ENCODE measurements at regions not wholly inside any gene's neighbourhood (a gene's known extent, or its start where the extent isn't known, plus 50 kb on each side); places are given as distances from the start of the nearest gene placed in this dataset.

DNA sequence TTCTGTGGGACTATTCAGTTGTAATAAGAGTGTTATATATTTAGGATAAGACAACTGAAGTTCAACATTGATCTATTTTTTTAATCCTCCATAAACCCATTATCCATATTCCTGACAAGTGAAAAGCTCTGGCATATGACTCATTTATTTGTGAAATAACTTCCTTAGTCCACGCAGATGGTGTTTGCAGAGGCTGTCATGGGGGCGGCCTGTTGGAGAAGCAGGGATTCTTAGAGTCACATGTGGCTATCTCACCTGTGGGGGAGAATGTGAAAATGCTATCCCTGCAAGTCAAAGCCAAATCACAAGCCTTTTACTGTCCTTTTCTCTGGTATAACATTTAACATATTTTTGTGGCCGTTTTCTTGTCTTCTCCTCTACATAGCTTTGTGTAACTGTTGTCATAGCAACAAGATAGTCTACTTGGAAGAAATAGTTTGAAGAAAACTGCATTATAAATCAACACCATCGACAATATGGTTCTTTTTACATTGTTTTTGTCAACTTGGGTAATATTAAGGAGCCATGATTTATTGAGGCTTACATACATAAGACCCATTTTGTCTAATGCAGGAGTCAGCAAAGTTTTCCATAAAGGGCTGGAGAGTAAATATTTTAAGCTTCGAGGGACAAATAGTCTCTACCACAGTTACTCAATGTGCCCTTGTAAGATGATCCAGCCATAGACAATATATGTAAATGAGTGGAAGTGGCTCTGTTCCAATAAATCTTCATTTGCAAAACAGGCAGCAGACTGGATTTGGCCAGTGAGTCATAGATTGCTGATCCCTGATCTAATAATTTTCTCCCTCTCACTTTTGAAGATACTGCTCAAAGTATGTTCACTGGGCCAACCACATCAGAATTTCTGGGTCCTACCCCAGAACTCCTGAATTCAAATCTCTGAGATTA is 395.0 kb downstream of the DTHD1 start:
- Histone ChIP-seq H3K4me2 (ENCODE audit: low read length) (no peak overlapping the region), H3K4me1 (ENCODE audit: insufficient read depth, low read length, severe bottlenecking) (no peaks in the 10 kb centered on the region), H3K36me3 (ENCODE audit: insufficient read depth, low read length) (no peaks in the 10 kb centered on the region), H3K4me3 (ENCODE audit: low read depth, low read length, poor library complexity, severe bottlenecking) (no peak overlapping the region), H3F3A (ENCODE audit: insufficient read depth, low read length) (no peaks in the 10 kb centered on the region), H3K9me3 (ENCODE audit: low read length) (no peaks in the 10 kb centered on the region), H3K9me2 (ENCODE audit: low read depth, low read length) (no peaks in the 10 kb centered on the region), H2AFZ (ENCODE audit: low read length) (no peak overlapping the region), H3K79me2 (ENCODE audit: insufficient read depth, low read length) (no peaks in the 10 kb centered on the region), H3K27me3 (ENCODE audit: insufficient read depth, low read length) (no peaks in the 10 kb centered on the region), H3K27ac (ENCODE audit: low read depth, low read length, poor library complexity, severe bottlenecking) (no peak overlapping the region), H4K20me1 (ENCODE audit: insufficient read depth, low read length) (no peaks in the 10 kb centered on the region), H3K9ac (ENCODE audit: low read length) (no peak overlapping the region)
- no peak for TF ChIP-seq EZH2 (IDR thresholded peaks at IDR 0.05; ENCODE audit: borderline replicate concordance, low read length)
- TF ChIP-seq CTCF (IDR thresholded peaks at IDR 0.05; ENCODE audit: low read length), result no peak

DNA sequence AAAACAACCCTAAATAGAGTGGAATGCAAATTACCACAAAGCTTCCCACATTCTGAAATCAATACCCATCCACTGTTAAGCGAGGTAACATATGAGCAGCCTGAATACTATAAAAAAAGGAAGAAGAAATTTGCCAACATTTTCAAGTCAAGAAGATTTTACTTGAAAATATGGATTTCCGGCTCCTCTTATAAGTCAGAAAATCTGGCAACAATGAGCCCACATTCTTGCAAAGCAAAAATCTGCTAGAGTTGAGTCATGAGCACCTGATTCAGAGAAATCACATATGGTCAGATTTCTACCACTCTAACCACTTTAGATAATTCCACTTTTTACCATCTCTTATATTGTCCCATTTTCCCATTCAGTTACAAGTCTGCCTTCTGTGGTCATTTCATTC is 395.7 kb downstream of the DTHD1 start:
- H3K9me2 ChIP-seq (ENCODE audit: low read depth, low read length), result no peaks in the 10 kb centered on the region
- H4K20me1 ChIP-seq (ENCODE audit: insufficient read depth, low read length), result no peaks in the 10 kb centered on the region
- H3K4me3 ChIP-seq (ENCODE audit: low read depth, low read length, poor library complexity, severe bottlenecking), result no peak overlapping the region
- H3K4me1 ChIP-seq (ENCODE audit: insufficient read depth, low read length, severe bottlenecking), result no peaks in the 10 kb centered on the region
- no peaks in the 10 kb centered on the region for H3K9me3 ChIP-seq (ENCODE audit: low read length)
- no peaks in the 10 kb centered on the region for H3K79me2 ChIP-seq (ENCODE audit: insufficient read depth, low read length)
- H2AFZ ChIP-seq (ENCODE audit: low read length), result no peak overlapping the region
- no peak for TF ChIP-seq CTCF (IDR thresholded peaks at IDR 0.05; ENCODE audit: low read length)
- no peak for TF ChIP-seq EZH2 (IDR thresholded peaks at IDR 0.05; ENCODE audit: borderline replicate concordance, low read length)
- H3K4me2 ChIP-seq (ENCODE audit: low read length), result no peak overlapping the region
- H3K36me3 ChIP-seq (ENCODE audit: insufficient read depth, low read length), result no peaks in the 10 kb centered on the region
- H3F3A ChIP-seq (ENCODE audit: insufficient read depth, low read length), result no peaks in the 10 kb centered on the region
- no peaks in the 10 kb centered on the region for H3K27me3 ChIP-seq (ENCODE audit: insufficient read depth, low read length)
- H3K27ac ChIP-seq (ENCODE audit: low read depth, low read length, poor library complexity, severe bottlenecking), result no peak overlapping the region
- H3K9ac ChIP-seq (ENCODE audit: low read length), result no peak overlapping the region

- no peaks in the 10 kb centered on the region for H3K27me3 ChIP-seq (ENCODE audit: insufficient read depth, low read length)
- no peaks in the 10 kb centered on the region for H3K9me2 ChIP-seq (ENCODE audit: low read depth, low read length)
- no peaks in the 10 kb centered on the region for H3K79me2 ChIP-seq (ENCODE audit: insufficient read depth, low read length)
These were observed 396.5 kb downstream of the DTHD1 start for GRCh38 chr4:36677874-36678273.

More at GRCh38 chr4:36677874-36678273, 396.5 kb downstream of the DTHD1 start:
- H3K4me3 ChIP-seq (ENCODE audit: low read depth, low read length, poor library complexity, severe bottlenecking), result no peak overlapping the region
- no peaks in the 10 kb centered on the region for H3F3A ChIP-seq (ENCODE audit: insufficient read depth, low read length)
- TF ChIP-seq EZH2 (IDR thresholded peaks at IDR 0.05; ENCODE audit: borderline replicate concordance, low read length) (no peak), CTCF (IDR thresholded peaks at IDR 0.05; ENCODE audit: low read length) (no peak)
- no peaks in the 10 kb centered on the region for H3K9me3 ChIP-seq (ENCODE audit: low read length)
- H4K20me1 ChIP-seq (ENCODE audit: insufficient read depth, low read length), result no peaks in the 10 kb centered on the region
- H3K9ac ChIP-seq (ENCODE audit: low read length), result no peak overlapping the region
- no peak overlapping the region for H3K27ac ChIP-seq (ENCODE audit: low read depth, low read length, poor library complexity, severe bottlenecking)
- H3K4me2 ChIP-seq (ENCODE audit: low read length), result no peak overlapping the region
- H3K4me1 ChIP-seq (ENCODE audit: insufficient read depth, low read length, severe bottlenecking), result no peaks in the 10 kb centered on the region
- no peaks in the 10 kb centered on the region for H3K36me3 ChIP-seq (ENCODE audit: insufficient read depth, low read length)
- H2AFZ ChIP-seq (ENCODE audit: low read length), result no peak overlapping the region

All from OCI-LY1 (cell line).